GF-D8 (cell line): ENCODE measurements at regions not wholly inside any gene's neighbourhood (a gene's known extent, or its start where the extent isn't known, plus 50 kb on each side); places are given as distances from the start of the nearest gene placed in this dataset.

Source experiments
- DNase-seq: peaks from one replicate; lab custom pipeline; 2025; lab: John Stamatoyannopoulos, UW

DNA sequence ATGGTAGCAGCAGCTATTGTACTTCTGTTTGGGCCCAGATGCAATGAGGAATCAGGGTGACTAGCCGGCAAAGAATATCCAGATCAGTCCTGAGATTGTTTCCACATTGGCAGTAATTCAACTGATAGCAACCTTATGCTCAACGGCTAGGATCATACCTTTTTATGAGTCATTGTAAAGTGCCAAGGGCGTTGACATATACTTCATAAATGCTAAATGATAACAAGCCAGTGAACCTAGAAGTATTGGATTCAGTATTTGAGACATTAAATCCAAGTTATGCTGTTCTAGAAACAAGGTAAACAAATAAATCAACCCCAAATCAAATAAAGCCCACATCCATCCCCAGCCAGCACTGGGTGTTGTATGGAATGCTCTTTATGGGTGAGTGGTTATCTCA, 207.1 kb upstream of the ZFHX3 start:
- no peak for DNase-seq

DNA sequence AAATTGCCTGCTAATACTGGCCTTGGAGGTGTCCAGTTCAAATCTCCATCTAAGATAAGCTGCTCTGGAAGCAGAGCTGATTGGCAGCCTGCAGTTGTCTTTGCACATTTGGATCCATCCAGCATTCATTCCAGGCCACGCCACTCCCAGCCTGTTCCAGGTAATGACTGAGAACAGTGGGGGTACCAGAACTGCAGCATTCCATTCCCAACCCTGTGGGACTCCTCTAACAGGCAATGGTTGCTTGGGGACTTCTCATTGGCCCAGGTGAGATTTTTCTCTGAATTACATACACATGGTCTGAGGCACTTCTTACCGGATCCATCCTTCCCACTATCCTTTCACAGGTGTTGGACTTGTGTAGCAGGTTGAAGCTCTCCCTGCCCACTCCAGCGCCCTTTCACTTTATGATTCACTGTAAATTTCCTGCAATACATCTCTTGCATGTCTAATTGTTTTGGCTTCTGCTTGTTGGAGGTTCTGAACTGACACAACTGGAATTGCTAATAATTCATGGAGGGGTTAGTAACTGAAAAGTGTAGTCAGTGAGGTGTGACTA, 206.1 kb upstream of the ZFHX3 start:
- DNase-seq = no peak

DNA sequence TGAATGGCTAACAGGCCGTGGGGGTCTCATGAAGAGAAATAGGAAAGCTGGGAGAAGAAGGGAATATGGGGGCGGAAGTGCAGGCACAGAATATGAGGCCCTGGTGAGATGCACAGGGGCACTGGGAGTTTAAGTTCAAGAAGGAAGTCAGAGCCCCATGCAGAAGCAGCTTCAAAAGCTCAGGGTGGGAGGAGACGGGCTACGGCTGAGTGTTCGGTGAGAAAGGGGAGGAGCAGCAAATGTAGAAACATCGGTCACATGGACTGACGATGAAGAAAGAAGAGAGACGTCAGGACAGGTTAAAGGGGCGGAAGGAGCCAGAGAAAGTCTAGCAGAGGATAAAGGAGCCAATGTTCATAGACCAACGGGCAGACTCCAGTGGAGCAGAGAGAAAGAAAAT, 204.5 kb upstream of the ZFHX3 start:
- DNase-seq = no peak

DNA sequence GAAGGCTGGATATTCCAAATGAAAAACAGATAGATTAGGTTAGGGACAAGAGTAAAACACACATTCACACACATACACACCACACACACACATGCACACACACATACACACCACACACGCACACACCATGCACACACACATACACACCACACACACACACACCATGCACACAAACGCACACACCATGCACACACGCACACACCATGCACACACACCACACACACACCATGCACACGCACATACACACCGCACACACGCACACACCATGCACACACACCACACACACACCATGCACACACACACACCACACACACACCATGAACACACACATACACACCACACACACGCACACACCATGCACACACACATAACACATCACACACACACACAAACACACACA, 203.7 kb upstream of the ZFHX3 start:
- DNase-seq = no peak

DNA sequence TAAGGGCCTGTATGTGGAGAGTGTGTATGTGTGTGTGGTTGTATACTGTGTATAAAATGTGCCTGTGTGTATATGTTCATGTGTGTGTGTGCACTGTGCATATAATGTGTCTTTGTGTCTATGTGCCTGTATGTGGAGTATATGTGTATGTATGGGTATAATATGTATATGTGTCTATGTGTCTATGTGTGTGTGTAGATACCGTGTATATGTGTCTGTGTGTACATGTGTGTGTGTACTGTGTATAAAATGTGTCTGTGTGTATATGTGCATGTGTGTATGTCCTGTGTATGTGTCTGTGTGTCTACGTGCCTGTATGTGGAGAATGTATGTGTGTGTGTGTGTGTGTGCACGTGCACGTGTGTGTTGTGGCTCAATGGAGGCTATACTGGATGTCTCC, 200.4 kb upstream of the ZFHX3 start:
- no peak for DNase-seq

DNA sequence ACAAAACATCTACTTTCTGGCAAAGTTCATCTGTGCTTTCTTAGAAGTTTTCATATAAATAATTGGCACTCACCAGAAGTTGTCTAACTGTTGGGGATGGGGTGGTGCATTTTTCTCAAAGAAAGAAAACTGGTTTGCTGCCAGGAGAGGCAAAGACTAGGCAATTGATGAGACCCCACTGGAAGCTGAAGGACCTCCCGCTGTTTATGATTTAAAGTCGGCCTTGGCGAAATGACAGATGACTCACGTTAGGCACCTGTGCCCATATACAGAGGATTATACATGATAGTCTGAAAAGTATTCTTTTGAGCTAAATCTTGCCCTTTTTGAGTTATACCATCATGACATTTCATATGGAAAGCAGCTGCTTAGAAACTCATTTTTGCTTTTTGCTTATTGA, 193.0 kb upstream of the ZFHX3 start:
- DNase-seq = no peak

DNA sequence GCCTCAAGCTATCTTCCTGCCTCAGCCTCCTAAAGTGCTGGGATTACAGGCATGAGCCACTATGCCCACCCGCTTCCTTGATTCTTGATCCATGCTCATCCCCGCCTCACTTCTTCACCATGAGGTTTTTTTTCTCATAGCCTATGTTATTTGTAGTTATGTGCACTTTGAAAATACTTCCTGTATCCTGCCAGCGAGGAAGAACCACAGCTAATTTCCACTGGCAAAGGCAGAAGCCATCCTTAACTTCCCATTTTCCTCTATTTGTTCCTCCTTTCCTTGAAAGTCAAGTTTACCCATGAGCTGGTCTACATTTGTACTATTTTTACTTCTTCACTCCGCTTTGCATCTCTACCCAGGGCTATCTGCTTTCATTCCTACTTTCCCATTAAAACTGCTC, 189.7 kb upstream of the ZFHX3 start:
- no peak for DNase-seq

DNA sequence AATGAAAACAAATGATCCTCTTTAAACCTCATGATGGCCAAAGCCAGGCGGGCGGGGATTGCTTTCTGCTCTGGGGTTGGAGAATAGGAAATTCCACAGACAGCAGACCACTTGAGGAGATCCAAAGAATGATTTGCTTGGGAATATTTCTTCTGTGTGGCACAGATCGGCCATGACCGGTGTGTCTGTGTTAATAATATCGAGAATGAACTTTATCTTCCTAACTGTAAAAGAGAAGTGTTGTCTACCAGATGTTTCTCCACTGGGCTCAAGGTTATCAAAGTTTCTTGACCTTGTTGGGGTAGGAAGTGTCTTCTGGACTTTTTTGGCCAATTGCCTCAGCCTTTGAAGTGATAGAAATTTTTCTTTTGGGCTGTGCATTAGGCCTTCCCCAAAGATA, 186.6 kb upstream of the ZFHX3 start:
- DNase-seq = no peak

DNA sequence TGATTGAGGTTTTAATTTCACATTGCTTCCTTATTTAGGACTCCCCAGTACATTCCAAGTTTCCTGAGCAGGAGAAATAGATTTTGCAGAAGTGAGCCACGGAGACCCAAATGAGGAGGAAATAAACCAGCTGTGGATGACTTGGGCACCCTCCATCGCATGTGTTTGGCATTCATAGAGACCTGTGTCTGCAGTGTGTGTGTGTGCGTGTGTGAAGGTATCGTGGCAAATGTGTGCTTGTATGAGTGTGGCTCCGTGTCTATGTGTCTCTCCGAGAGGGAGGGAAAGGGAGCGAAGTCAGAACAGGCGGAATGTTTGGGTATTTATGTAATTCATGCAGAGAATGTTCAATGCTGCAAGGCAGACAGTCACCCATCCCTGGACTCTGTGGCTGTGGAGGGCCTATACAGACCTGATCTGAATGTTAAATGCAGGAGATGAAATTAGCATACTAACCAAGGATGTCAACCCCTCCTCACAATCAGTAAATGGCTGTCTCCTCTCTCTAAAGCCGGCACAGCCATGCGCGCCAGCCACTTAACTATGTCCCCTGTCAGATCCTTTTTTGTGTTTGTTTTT, 186.0 kb upstream of the ZFHX3 start:
- DNase-seq = no peak

DNA sequence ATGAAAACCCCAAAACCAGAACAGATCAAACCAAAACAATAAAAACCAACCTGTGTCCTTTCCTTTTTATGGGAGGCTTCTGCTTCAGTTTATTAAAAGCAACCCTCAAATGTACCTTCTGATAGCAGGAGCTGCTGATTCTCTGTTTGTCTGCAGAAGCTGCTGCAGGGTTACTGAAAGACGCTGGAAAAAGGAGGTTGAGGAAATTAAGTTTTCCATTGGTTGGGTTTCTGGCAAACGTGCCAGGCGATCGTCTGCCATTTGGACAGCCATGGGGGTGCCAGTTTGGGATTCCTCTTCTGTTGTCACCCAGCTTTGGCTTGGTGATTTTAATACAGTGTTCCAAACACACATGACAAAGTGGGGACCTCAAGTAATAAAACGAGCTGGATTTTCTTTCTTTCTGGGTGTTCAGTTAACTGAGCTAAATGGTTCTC, 185.4 kb upstream of the ZFHX3 start:
- no peak for DNase-seq

DNA sequence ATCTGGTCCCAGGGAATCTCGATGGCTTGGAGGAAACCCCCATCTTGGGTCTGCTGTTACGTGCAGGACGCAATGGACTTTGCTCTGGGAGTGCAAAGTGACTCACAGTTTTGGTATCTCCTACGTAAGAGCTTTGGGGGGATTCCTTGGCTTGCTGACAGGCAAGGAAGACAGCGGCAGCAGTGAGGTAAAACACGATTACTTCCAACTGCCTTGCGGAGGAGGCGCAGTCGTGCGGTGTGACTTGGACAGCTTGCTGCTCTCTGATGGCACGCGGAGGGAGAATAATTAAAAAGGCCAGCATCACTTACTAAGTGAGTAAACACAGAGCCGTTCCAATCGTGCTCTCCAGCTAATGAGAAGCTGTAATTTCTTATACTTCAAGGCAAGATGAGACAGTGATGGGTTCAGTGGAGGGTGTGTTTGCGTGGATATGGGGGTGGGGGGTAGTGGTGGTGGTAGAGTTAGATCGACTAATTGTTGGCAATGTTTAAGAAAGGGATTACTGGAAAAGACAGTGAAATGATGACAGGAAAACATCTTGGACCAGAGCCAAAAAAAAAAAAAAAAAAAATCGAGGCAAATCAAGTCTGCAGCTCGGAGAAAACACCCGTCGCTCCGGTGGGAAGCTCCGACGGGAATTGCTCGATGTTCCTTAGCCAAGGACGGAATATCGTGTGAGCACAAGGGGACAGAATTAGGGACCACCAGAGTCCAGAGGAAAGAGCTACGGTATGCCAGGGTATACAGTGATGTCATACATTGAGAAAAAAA, 184.8 kb upstream of the ZFHX3 start:
- DNase-seq = no peak

DNA sequence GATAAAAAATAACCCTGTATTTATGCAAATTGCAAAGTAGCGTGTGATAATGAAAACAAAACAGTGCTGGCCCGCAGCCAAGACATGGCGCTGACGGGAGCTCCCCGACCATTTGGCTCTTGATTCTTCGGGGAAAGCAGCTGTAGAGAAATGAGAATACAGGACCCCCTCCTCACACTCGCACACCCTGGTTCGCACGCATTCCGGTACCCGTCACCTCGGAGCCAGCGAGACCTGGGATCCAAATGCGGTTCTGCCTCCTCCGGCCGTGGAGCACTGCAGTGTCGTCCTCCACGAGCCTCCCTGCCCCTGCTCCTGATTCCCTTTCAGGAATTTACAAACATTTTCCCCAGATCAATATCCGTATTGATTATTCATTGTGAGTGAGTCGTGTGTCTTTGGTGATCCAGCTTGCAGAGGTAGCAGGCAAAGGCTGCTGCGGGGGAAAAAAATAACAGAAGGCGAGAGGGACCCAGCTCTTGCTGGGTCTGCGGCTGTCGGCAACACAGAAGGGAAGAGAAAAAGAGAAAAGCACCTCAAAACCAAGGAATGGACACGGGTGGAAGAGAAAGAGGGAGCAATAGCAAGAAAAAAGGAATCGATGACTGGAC, 184.1 kb upstream of the ZFHX3 start:
- DNase-seq = no peak

DNA sequence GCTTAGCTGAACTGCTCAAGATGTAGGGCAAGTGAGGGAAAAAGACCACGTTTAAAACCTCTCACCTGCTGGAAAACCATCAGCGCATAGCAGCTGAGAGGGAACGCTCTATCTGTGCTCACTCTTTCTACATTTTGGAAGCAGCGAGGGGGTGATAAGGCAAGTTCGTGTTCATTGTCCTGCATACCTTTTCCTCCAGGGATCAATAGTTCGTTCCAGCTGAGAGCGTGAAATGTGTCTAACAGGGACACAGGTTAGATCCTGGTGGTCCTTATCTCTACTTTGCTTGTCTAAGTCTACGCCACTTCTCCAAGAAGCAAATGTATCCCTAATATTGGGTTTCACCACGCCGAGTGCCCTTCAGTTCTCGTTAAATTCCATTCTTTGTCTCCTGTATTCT, 183.5 kb upstream of the ZFHX3 start:
- no peak for DNase-seq

DNA sequence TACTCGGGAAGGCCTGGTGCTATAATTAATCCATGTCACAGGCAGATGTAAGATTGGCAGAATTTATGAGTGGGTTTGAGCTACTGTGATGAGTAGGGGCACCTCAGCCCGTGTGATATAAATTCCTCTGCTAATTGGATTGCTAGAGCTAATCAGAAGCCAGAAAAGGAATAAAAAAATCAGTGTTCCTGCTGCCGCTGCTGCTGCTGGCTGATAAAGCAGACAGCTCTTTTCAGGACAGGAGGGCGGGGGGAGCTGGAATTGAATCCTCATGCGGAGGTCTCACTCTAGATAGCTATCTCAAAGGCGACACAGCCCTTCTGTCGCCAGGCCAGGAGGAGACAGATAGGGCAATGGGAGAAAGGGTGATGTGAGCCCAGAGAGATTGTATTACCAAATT, 182.7 kb upstream of the ZFHX3 start:
- no peak for DNase-seq

DNA sequence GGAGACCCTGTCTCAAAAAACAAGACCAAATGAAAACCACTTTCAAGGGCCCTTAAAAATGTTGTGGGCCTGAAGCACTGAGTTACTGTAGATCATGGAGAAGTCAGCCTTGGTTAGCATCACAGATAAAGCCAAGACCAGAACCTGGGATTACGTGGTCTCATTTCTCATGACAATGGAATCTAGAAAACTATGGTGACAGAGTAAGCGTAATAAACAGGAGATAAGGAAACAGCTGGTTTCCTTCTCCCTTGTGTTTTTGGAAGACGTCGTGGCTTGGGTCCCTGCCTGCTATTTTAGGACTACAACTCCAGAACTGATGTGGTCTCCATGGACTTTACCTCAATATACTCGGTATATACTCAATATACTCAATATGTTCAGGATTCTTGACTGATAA, 180.7 kb upstream of the ZFHX3 start:
- no peak for DNase-seq

DNA sequence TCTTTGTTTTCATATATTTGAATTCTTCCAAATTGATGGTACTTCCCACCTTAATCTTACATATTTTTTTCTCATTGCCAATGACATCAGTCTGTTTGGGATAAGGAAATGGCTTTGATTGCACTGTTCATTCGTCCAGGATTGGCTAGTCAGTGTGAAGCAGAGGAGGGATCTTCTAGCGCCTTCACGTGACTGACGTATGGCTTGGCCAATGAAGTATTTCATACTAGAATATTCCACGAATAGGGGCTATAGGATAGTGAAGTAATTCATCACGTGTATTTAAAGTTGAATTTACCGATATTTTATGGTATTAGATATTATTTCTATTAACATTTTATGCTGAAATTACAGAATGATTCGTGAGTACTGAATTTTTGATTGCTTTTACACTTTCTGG, 178.7 kb upstream of the ZFHX3 start:
- DNase-seq = no peak

DNA sequence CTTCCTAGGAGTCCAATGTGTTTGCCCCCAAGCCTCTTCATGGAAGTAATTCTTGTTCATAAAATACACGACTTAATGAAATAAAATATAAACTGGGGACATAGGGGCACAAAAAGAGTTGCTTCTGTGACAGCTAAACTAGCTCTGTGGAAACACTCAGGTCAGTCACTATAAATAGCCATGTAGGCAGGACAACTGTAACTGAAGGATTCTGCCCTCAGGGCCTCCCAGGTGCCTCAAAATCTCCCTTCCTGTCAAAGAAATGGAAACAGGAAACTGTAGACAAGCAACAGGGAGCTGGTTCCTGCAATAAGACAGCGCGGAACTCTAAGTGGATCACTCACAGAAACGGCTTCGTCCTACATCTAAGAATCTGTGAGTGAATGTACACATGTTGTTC, 178.1 kb upstream of the ZFHX3 start:
- DNase-seq = no peak

DNA sequence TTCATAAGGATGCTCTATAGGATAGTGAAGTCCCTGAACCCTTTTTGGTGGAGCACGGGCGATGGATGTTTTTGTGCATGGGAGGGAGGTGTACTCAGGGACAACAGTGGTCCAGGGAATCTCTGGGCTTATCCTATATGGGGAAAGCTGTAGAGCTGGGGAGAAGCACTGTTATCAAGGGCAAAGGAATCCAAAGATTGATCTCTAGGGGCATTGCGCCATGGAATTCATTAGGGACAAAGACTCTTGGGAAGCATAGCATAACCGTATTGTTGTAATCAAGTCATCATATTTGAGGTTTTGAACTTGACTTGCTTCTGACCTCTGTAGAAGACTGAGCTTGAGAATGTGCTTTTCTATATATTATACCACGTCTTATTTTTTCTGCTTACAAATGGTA, 172.9 kb upstream of the ZFHX3 start:
- DNase-seq = no peak

DNA sequence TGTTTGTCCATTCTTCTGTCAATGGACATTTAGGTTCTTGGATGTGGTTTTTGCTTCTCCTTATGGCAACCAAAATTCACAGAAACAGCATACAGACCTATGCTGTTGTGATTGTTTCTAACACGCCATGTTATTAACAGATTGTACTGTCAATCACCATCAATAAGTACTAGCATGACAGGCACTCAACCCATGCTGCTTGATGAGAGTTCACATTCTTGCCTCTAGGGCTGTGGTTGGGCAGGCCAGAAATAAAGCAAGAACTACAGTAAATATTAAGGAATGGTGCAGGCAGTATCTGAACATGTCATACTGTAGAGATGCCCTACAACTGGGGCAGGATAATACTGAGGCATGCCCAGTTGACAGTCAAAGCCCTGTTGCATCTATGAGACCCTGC, 171.2 kb upstream of the ZFHX3 start:
- DNase-seq = no peak

DNA sequence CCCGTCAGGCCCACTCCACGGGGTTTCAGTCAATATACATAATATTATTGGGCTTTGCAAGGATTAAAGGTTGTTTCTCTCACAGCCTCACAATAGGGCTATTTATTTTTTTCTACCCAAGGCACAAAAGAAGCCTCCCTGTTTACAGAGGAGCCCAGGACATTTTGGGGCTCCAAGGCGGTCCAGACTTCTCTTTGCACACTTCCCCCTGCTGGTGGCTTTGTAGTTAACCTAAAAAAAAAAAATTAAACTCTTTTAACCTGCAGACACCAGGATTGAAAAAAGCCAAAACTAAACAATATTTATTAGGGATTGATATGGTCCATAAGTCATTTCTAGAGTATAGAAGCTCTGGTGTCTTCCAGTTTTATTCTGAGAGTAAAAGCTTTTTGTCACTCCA, 169.7 kb upstream of the ZFHX3 start:
- DNase-seq = no peak

DNA sequence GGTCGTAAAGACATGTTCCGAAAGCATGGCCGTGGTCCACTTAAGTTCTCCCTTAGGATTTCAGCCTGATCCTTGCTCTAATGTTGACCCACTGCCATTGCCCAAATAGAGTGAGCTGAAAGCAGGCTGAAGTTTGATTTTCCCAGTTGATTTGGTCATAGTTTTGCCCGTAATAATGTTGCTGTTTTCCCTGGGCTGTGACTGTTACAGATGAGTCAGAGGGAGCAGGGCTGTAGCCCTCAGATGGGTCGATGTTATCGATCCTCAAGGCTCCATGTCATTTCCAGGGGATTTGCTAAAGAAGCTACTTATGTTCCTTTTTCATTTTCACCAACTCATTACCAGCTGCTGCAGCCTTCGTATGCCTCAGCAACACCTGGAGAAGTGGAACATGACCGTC, 169.0 kb upstream of the ZFHX3 start:
- no peak for DNase-seq

DNA sequence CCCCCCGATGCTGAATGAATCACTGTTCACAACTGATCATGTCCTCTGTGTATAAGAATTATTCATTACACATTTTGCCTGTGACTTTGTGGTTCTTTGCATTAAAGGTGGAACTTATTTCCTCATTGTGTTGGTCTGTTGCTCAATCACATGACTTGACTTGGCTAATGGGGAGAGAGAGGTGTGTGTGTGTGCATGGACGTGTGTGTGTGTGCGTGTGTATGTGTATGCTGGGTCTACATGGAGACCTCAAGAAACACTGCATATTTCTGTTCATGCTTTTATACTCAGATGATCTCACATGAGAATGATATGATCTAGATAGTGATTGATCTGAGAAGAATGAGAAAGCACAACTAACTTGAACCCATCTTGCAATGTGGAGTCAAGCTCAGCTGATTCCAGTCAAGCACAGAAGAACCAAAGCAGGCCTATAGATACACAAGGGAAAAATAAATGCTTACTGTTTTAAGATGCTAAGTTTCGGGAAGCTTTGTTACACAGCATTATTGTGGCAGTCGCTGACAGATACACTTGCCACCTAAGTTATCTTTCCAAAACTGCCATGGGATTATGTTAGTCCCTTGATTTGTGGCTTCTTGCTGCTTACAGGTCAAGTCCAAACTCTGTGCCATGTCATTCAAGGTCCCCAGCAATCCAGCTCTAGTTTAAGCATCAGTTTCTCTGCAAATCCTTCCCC, 167.9 kb upstream of the ZFHX3 start:
- DNase-seq = no peak
